ENCODE measurements at regions not wholly inside any gene's neighbourhood (a gene's known extent, or its start where the extent isn't known, plus 50 kb on each side); places are given as distances from the start of the nearest gene placed in this dataset.

GRCh38 chr7:19269301-19269700, 124.1 kb upstream of the FERD3L start:
- Histone ChIP-seq H3K36me3 (ENCODE audit: low read depth, low read length) (no peaks in the 10 kb centered on the region), H3F3A (ENCODE audit: low read length, unreplicated experiment) (no peaks in the 10 kb centered on the region), H3K9me2 (replicated peaks; ENCODE audit: low read length) (no peaks in the 10 kb centered on the region), H3K27ac (ENCODE audit: low read length) (no peak overlapping the region), H3K4me2 (ENCODE audit: low read length) (no peak overlapping the region), H3K4me1 (ENCODE audit: insufficient read depth, low read length) (no peaks in the 10 kb centered on the region), H4K20me1 (ENCODE audit: low read length) (no peaks in the 10 kb centered on the region), H3K9me3 (ENCODE audit: low read length) (no peaks in the 10 kb centered on the region), H3K79me2 (ENCODE audit: low read length) (no peaks in the 10 kb centered on the region), H3K4me3 (ENCODE audit: low read length) (no peak overlapping the region), H2AFZ (ENCODE audit: low read length) (no peak overlapping the region), H3K9ac (ENCODE audit: low read length) (no peak overlapping the region), H3K27me3 (ENCODE audit: low read length) (no peaks in the 10 kb centered on the region)
- no peak for ATAC-seq
- no peak for TF ChIP-seq EZH2phosphoT487 (IDR thresholded peaks at IDR 0.05; ENCODE audit: borderline replicate concordance, low read length)
- no peak for TF ChIP-seq EZH2 (IDR thresholded peaks at IDR 0.05; ENCODE audit: low read length, unreplicated experiment)
- TF ChIP-seq, protein P1, sequence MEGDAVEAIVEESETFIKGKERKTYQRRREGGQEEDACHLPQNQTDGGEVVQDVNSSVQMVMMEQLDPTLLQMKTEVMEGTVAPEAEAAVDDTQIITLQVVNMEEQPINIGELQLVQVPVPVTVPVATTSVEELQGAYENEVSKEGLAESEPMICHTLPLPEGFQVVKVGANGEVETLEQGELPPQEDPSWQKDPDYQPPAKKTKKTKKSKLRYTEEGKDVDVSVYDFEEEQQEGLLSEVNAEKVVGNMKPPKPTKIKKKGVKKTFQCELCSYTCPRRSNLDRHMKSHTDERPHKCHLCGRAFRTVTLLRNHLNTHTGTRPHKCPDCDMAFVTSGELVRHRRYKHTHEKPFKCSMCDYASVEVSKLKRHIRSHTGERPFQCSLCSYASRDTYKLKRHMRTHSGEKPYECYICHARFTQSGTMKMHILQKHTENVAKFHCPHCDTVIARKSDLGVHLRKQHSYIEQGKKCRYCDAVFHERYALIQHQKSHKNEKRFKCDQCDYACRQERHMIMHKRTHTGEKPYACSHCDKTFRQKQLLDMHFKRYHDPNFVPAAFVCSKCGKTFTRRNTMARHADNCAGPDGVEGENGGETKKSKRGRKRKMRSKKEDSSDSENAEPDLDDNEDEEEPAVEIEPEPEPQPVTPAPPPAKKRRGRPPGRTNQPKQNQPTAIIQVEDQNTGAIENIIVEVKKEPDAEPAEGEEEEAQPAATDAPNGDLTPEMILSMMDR (conservative IDR thresholded peaks at IDR 0.05; ENCODE audit: low read depth, low read length): no peak
- intact Hi-C loops (cut with micrococcal nuclease): no loop called here
- ChIA-PET CTCF (no interaction called here), POLR2A (ENCODE audit: unreplicated experiment) (interaction anchor here (0.6 kb wide), 1 partner anchor 79 kb away, joined by 9 read pairs; no protein-coding TSS in a partner anchor)
- no TSS peak for BruUV-seq (replicated peaks)
- no peak for DNase-seq

DNA sequence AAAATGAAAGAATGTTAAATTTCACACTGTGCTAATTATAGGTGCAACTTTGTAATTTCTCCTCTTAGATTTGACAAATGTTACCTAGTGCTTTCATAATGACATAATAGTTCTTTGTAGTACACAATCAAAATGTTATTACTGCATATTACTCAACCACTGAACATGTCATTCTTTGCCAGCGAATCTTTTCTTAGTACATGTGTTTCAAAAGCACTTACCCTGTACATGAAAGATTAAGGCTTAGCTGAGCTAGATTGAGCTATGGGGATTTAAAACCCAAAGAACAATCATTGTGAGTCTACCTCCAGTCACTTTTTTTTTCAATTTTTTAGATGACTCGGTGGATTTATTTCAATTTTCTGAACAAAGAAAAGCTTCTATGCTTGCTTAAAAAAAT, 123.5 kb upstream of the FERD3L start:
- DNase-seq (no peak), ATAC-seq (no peak)
- Histone ChIP-seq H3K4me1 (ENCODE audit: insufficient read depth, low read length) (no peaks in the 10 kb centered on the region), H2AFZ (ENCODE audit: low read length) (no peak overlapping the region), H3K27ac (ENCODE audit: low read length) (no peak overlapping the region), H3K4me2 (ENCODE audit: low read length) (no peak overlapping the region), H3K36me3 (ENCODE audit: low read depth, low read length) (no peaks in the 10 kb centered on the region), H4K20me1 (ENCODE audit: low read length) (no peaks in the 10 kb centered on the region), H3K9ac (ENCODE audit: low read length) (no peak overlapping the region), H3K9me2 (replicated peaks; ENCODE audit: low read length) (no peaks in the 10 kb centered on the region), H3F3A (ENCODE audit: low read length, unreplicated experiment) (no peaks in the 10 kb centered on the region), H3K79me2 (ENCODE audit: low read length) (no peaks in the 10 kb centered on the region), H3K27me3 (ENCODE audit: low read length) (no peaks in the 10 kb centered on the region), H3K4me3 (ENCODE audit: low read length) (no peak overlapping the region), H3K9me3 (ENCODE audit: low read length) (no peaks in the 10 kb centered on the region)
- BruUV-seq (replicated peaks): no TSS peak
- TF ChIP-seq EZH2 (IDR thresholded peaks at IDR 0.05; ENCODE audit: low read length, unreplicated experiment): no peak
- TF ChIP-seq EZH2phosphoT487 (IDR thresholded peaks at IDR 0.05; ENCODE audit: borderline replicate concordance, low read length): no peak
- TF ChIP-seq, protein P1 (conservative IDR thresholded peaks at IDR 0.05; ENCODE audit: low read depth, low read length): no peak
- CTCF ChIA-PET: no interaction called here
- POLR2A ChIA-PET (ENCODE audit: unreplicated experiment): interaction anchor here (0.6 kb wide), 1 partner anchor 79 kb away, joined by 9 read pairs; no protein-coding TSS in a partner anchor
- intact Hi-C loops (cut with micrococcal nuclease): no loop called here

GRCh38 chr7:19262826-19263225, 117.6 kb upstream of the FERD3L start:
- no TSS peak for BruUV-seq (replicated peaks)
- DNase-seq (peak; percentile 12), ATAC-seq (no peak)
- intact Hi-C loops (cut with micrococcal nuclease): loop anchor here (2.0 kb wide), 1 partner anchor 140 kb away; no protein-coding TSS in a partner anchor
- no peak overlapping the region for H3K27ac ChIP-seq (ENCODE audit: low read length)
- H3K36me3 ChIP-seq (ENCODE audit: low read depth, low read length): no peaks in the 10 kb centered on the region
- H3K79me2 ChIP-seq (ENCODE audit: low read length): no peaks in the 10 kb centered on the region
- ChIA-PET CTCF (no interaction called here), POLR2A (ENCODE audit: unreplicated experiment) (no interaction called here)
- no peak overlapping the region for H2AFZ ChIP-seq (ENCODE audit: low read length)
- H3K4me2 ChIP-seq (ENCODE audit: low read length): no peak overlapping the region
- H3K4me1 ChIP-seq (ENCODE audit: insufficient read depth, low read length): no peaks in the 10 kb centered on the region
- H3K9me3 ChIP-seq (ENCODE audit: low read length): no peaks in the 10 kb centered on the region
- H3K27me3 ChIP-seq (ENCODE audit: low read length): no peaks in the 10 kb centered on the region
- no peaks in the 10 kb centered on the region for H3F3A ChIP-seq (ENCODE audit: low read length, unreplicated experiment)
- no peak overlapping the region for H3K4me3 ChIP-seq (ENCODE audit: low read length)
- TF ChIP-seq EZH2 (IDR thresholded peaks at IDR 0.05; ENCODE audit: low read length, unreplicated experiment) (no peak), EZH2phosphoT487 (IDR thresholded peaks at IDR 0.05; ENCODE audit: borderline replicate concordance, low read length) (no peak)
- TF ChIP-seq, protein P1 (conservative IDR thresholded peaks at IDR 0.05; ENCODE audit: low read depth, low read length): no peak
- H3K9ac ChIP-seq (ENCODE audit: low read length): no peak overlapping the region
- H4K20me1 ChIP-seq (ENCODE audit: low read length): no peaks in the 10 kb centered on the region
- H3K9me2 ChIP-seq (replicated peaks; ENCODE audit: low read length): no peaks in the 10 kb centered on the region

All from PC-3 (cell line).